Sigmoid colon (tissue), 6 donors: ENCODE measurements at regions not wholly inside any gene's neighbourhood (a gene's known extent, or its start where the extent isn't known, plus 50 kb on each side); places are given as distances from the start of the nearest gene placed in this dataset.
"Not testable (repeated sequence)": the region's sequence is repeated elsewhere in the genome, so short reads cannot be mapped to it uniquely, and the experiment has no call there.

Experiments
- DNase-seq: peaks from one replicate; pipeline ENCODE4 v3.0.0-alpha.2; 2019
- H3K27ac ChIP-seq, 4 donors: fragments of 200-600 bp; sonication (generic); one replicate each; pipeline ENCODE4 v1.5.1; 2016 to 2019; ENCODE audit warnings: mild to moderate bottlenecking in 1 of 4
- H3K27me3 ChIP-seq, 3 donors: fragments of 200-600 bp; sonication (generic); one replicate each; pipeline ENCODE4 v1.5.1; 2019; ENCODE audit warnings: mild to moderate bottlenecking in 1 of 3
- H3K36me3 ChIP-seq, 4 donors: fragments of 200-600 bp; sonication (generic); one replicate each; pipeline ENCODE4 v1.5.1; 2016 to 2019
- H3K4me1 ChIP-seq, 4 donors: fragments of 200-600 bp; sonication (generic); one replicate each; pipeline ENCODE4 v1.5.1; 2017 to 2019
- H3K4me3 ChIP-seq, 4 donors: fragments of 200-600 bp; sonication (generic); one replicate each; pipeline ENCODE4 v1.5.1; 2017 to 2019; ENCODE audit warnings: mild to moderate bottlenecking in 2 of 4, moderate library complexity in 1 of 4
- H3K9me3 ChIP-seq, 4 donors: fragments of 200-600 bp in 3 of 4; sonication (generic) in 3 of 4; one replicate each; pipeline versions ENCODE4 v1.5.1 to v1.6.1; 2013 to 2019
- WGBS, 2 donors: extraction: QIAGEN DNeasy Blood & Tissue Kit; methylation state at CpG; one replicate each; pipeline ENCODE4 v1.1.7; 2013; 5-methylcytosine and 5-hydroxymethylcytosine counted together
- intact Hi-C: fragments of 100-400 bp; cut with DNase I; formaldehyde crosslinking; loops from one replicate; pipeline ENCODE4 v1.15.1; 2023
- donor health status: healthy with polysubstance abuse.
- donor health status: healthy.

DNA sequence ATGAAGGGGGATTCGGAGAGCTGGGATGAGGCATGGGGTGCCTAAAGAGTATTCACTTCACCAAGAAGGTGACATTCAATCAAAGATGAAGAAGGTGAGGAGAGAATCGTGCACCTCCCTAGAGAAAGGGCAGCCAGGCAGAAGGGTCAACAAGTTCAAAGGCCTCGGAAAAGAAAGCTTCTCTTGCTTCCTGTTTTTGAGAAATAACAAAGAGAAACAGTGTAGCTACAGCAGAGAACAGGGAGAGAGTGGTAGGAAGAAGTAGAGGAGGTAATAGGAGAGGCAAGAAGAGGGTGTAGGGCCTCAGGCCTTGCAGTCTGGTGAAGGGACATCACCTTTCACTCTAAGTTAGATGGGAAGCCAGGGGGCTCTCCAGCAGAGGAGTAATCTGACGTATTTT lies 97.0 kb upstream of the SEC22B start:
- H3K27me3 ChIP-seq, H3K9me3 ChIP-seq, H3K4me3 ChIP-seq, intact Hi-C loops, H3K36me3 ChIP-seq, DNase-seq, H3K4me1 ChIP-seq, H3K27ac ChIP-seq: not testable (repeated sequence)
- WGBS, 2 donors, result 51 to 54% methylated on average over 2 of the region's 4 CpGs

- H3K9me3 ChIP-seq, H3K4me1 ChIP-seq, H3K27me3 ChIP-seq, H3K4me3 ChIP-seq, DNase-seq, intact Hi-C loops, H3K36me3 ChIP-seq, H3K27ac ChIP-seq: not testable (repeated sequence)
- WGBS, 2 donors, result no CpG with 5 or more reads among the region's 3 CpGs
These were observed 95.9 kb upstream of the SEC22B start for GRCh38 chr1:120272242-120272641.

DNA sequence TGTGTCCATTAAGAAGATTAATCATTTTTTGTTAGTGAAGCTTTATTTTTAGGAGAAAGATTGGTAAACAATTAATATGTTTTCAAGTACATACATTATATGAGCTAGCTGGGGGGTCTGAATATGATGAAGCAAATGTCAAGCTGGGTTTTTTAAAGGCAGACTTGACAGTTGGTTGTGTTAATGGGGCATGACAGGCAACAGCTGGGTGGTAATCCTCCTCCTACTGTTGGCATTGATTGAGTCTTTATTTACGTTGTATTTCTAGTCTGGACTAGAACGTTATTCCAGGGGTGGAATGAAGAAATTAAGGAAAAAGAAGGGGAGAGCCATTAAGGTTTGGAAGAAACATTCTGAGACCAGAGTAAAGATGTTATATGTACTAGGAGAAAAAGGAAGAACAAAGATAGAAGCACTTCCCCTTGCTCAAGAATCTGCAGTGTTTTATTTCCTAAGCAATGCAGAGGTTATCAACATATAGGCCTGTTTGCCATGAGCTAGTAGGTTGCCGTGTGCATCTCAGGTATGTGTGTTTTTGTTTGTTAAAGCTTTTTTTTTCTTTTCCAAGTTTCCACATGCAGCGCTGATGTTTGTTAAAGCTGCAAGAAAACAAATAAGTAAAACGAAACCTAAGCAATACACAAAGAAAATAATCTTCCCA lies 95.4 kb upstream of the SEC22B start:
- H3K27me3 ChIP-seq, H3K27ac ChIP-seq, H3K36me3 ChIP-seq, H3K4me1 ChIP-seq, H3K4me3 ChIP-seq, intact Hi-C loops, H3K9me3 ChIP-seq, DNase-seq: not testable (repeated sequence)
- WGBS, 2 donors, result no CpG with 5 or more reads among the region's 5 CpGs

GRCh38 chr1:120267894-120268551 lies 91.7 kb upstream of the SEC22B start:
- H3K27ac ChIP-seq, DNase-seq, H3K36me3 ChIP-seq, H3K4me3 ChIP-seq, H3K27me3 ChIP-seq, H3K4me1 ChIP-seq, H3K9me3 ChIP-seq, intact Hi-C loops: not testable (repeated sequence)
- WGBS, 2 donors, result no CpG with 5 or more reads among the region's 1 CpG

GRCh38 chr1:120264564-120264963 lies 88.2 kb upstream of the SEC22B start:
- H3K36me3 ChIP-seq, H3K9me3 ChIP-seq, H3K4me3 ChIP-seq, DNase-seq, H3K4me1 ChIP-seq, intact Hi-C loops, H3K27ac ChIP-seq, H3K27me3 ChIP-seq: not testable (repeated sequence)
- WGBS, 2 donors, result 96 to 97% methylated on average over 4 of the region's 6 CpGs

- H3K27ac ChIP-seq, H3K4me1 ChIP-seq, DNase-seq, H3K27me3 ChIP-seq, H3K36me3 ChIP-seq, H3K9me3 ChIP-seq, intact Hi-C loops, H3K4me3 ChIP-seq: not testable (repeated sequence)
- WGBS, 2 donors, result no CpG with 5 or more reads among the region's 4 CpGs
These were observed 86.8 kb upstream of the SEC22B start for GRCh38 chr1:120262791-120263751.

- H3K27me3 ChIP-seq, H3K4me1 ChIP-seq, intact Hi-C loops, H3K36me3 ChIP-seq, H3K4me3 ChIP-seq, DNase-seq, H3K27ac ChIP-seq, H3K9me3 ChIP-seq: not testable (repeated sequence)
- WGBS, 2 donors, result 13 to 17% methylated on average over 2 of the region's 2 CpGs
These were observed 81.4 kb upstream of the SEC22B start for GRCh38 chr1:120257778-120258105.

DNA sequence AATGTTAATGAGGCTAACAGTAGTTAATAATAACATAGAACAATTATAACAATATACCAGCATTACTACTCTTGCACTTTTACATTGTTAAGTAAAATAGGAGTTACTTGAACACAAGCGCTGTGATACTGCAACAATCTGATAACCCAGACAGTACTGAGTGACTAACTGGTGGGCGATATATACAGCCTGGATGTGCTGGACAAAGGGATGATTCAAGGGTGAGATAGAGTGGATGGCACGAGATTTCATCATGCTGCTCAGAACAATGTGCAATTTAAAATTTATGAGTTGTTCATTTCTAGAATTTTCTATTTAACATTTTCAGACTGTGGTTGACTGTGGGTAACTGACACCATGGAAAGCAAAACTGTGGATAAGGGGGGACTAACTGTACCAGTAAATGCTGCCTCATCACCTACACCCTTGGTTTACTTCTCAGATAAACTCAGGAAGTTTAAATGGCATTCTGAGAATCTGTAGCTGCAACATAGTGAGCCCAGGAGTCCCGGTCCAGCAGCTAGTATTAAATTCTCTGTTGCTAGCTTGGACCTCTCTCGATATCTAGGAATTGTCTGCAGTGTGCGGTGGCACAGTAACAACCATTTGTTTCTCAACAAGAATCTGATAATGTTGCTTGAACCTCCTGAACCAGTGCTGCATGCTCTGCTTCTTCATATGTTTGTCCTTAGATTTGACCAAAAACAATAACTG lies 80.9 kb upstream of the SEC22B start:
- no CpG with 5 or more reads among the region's 6 CpGs for WGBS, 2 donors
- H3K36me3 ChIP-seq, H3K9me3 ChIP-seq, H3K27me3 ChIP-seq, H3K4me3 ChIP-seq, DNase-seq, H3K27ac ChIP-seq, intact Hi-C loops, H3K4me1 ChIP-seq: not testable (repeated sequence)

DNA sequence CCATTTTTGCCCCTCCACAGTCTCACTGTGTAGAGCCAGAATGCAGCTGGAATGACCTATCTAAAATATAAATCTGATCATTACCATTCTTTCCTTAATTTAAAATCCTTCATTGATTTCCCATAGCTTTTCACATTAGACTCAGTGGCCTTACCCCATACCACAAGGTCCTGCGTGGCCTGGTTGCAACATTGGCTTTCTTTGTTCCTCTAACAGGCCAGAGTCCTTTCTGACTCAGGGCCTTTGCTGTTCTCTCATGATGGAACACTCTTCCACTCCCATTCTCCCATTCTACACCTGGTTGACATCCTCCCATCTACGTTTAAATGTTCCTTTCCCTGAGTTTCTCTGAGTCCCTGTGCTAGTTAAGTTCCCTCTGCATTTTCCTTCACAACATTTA lies 74.4 kb upstream of the SEC22B start:
- H3K27ac ChIP-seq, DNase-seq, H3K27me3 ChIP-seq, H3K4me3 ChIP-seq, intact Hi-C loops, H3K4me1 ChIP-seq, H3K9me3 ChIP-seq, H3K36me3 ChIP-seq: not testable (repeated sequence)
- no CpG with 5 or more reads among the region's 2 CpGs for WGBS, 2 donors

DNA sequence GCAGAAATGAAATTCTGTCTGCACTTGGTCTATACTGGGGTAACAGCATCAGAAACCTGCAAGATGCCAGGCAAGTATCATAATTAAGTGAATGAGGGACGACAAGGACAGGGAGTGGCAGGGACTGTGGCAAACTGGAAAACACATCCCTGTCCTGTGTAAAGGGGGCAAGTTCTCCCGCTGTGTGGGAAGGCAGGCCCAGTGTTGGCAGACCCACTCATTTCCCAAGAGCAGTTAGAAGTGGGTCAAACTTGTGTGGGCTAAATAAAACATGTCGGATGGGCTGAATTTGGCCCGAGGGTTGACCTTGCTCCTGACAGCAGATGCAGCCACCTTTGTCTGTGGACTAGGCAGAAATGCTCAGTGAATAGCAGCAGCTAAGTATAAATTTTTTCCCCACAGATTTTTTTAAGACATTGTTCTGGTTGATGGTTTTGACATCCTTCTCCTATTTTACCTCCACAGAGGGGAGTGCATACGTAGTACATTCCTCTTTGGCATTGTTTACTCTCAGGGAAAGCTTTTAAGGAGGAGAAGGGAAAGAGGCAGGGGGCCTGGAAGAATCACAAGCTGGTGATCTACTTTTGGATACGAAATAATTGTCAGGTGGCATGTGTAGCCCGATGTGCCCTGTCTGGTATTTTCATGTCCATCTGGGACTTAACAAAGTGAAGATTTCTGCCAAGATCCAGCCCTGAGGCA lies 72.6 kb upstream of the SEC22B start:
- intact Hi-C loops, H3K27ac ChIP-seq, H3K27me3 ChIP-seq, H3K4me1 ChIP-seq, H3K36me3 ChIP-seq, H3K4me3 ChIP-seq, H3K9me3 ChIP-seq, DNase-seq: not testable (repeated sequence)
- WGBS, 2 donors, result no CpG with 5 or more reads among the region's 7 CpGs

- H3K9me3 ChIP-seq, H3K36me3 ChIP-seq, H3K27ac ChIP-seq, H3K4me1 ChIP-seq, DNase-seq, intact Hi-C loops, H3K27me3 ChIP-seq, H3K4me3 ChIP-seq: not testable (repeated sequence)
- WGBS, 2 donors, result no CpG with 5 or more reads among the region's 2 CpGs
These were observed 71.9 kb upstream of the SEC22B start for GRCh38 chr1:120248203-120248602.

GRCh38 chr1:120243867-120244266 lies 67.5 kb upstream of the SEC22B start:
- DNase-seq, H3K4me1 ChIP-seq, H3K27me3 ChIP-seq, intact Hi-C loops, H3K27ac ChIP-seq, H3K36me3 ChIP-seq, H3K9me3 ChIP-seq, H3K4me3 ChIP-seq: not testable (repeated sequence)
- no CpG with 5 or more reads among the region's 6 CpGs for WGBS, 2 donors
